GM12878 (cell line): ENCODE measurements at regions not wholly inside any gene's neighbourhood (a gene's known extent, or its start where the extent isn't known, plus 50 kb on each side); places are given as distances from the start of the nearest gene placed in this dataset.

Source experiments
- ATAC-seq: fragments of 200-7000 bp; cut with Tn5 transposase; 3 replicates; pipeline ENCODE4 v1.9.1; 2020; ENCODE audit warnings: mild to moderate bottlenecking, moderate library complexity
- BruUV-seq: library from RNA; stranded (reverse); fragments of 400-500 nt; replicated peaks from 2 replicates; lab custom pipeline; 2021; lab: Mats Ljungman, UMichigan
- CTCF ChIA-PET: fragments of 300-600 bp; sonication (Branson Sonifier 250); formaldehyde crosslinking; extraction: SDS; loops from one replicate; lab custom pipeline; 2021; ENCODE audit warnings: inconsistent platforms; lab: Yijun Ruan, JAX
- POLR2A ChIA-PET: fragments of 350-600 bp; formaldehyde crosslinking; extraction: SDS; loops from one replicate; lab custom pipeline; 2021; ENCODE audit warnings: inconsistent platforms; lab: Charles Lee
- RAD21 ChIA-PET: fragments of 300-600 bp; sonication (Branson Sonifier 250); formaldehyde crosslinking; loops from one replicate; lab custom pipeline; 2023; ENCODE audit warnings: antibody characterized with exemption; ENCODE audit not compliant: unreplicated experiment; lab: Charles Lee
- SMC1A ChIA-PET: fragments of 300-600 bp; sonication (Branson Sonifier 250); formaldehyde crosslinking; loops from one replicate; lab custom pipeline; 2023; ENCODE audit not compliant: unreplicated experiment, uncharacterized antibody; lab: Charles Lee
- DNase-seq: peaks from one replicate; pipeline ENCODE4 v3.0.0-alpha.2; 2011; ENCODE audit warnings: low read depth, low spot score
- FAIRE-seq: peaks from 3 replicates; lab custom pipeline; 2011; peaks lifted over from hg19 to GRCh38; lab: Jason Lieb, UNC
- H2AFZ ChIP-seq: 2 replicates; pipeline ENCODE4 v1.6.0; 2011; ENCODE audit warnings: low read depth, low read length, control low read depth; ENCODE audit not compliant: control insufficient read depth
- H3K27ac ChIP-seq: 2 replicates; pipeline ENCODE4 v1.5.1; 2011; ENCODE audit warnings: control low read depth; ENCODE audit not compliant: control insufficient read depth, insufficient read depth
- H3K27me3 ChIP-seq, 2 experiments: replicated peaks in 1 of 2; 2 replicates each; pipeline versions ENCODE4 v1.6.0 to v1.6.1; 2011; ENCODE audit warnings: low read length in 1 of 2; ENCODE audit not compliant: control insufficient read depth in 2 of 2, insufficient read depth in 2 of 2
- H3K36me3 ChIP-seq, 2 experiments: 2 replicates each; pipeline ENCODE4 v1.5.1; 2011; ENCODE audit warnings: low read length in 1 of 2; ENCODE audit not compliant: control insufficient read depth in 2 of 2, insufficient read depth in 2 of 2
- H3K4me1 ChIP-seq: 2 replicates; pipeline ENCODE4 v1.6.1; 2011; ENCODE audit warnings: mild to moderate bottlenecking, low read length, moderate library complexity, mixed read lengths; ENCODE audit not compliant: control insufficient read depth, insufficient read depth
- H3K4me2 ChIP-seq: 2 replicates; pipeline ENCODE4 v1.6.0; 2011; ENCODE audit warnings: control low read depth; ENCODE audit not compliant: control insufficient read depth, insufficient read depth
- H3K4me3 ChIP-seq: fragments of 200-600 bp; sonication (generic); 2 replicates; pipeline ENCODE4 v1.5.1; 2016
- H3K79me2 ChIP-seq: 2 replicates; pipeline ENCODE4 v1.6.0; 2011; ENCODE audit warnings: low read length; ENCODE audit not compliant: control insufficient read depth, insufficient read depth
- H3K9ac ChIP-seq: 2 replicates; pipeline ENCODE4 v1.8.0; 2011; ENCODE audit warnings: low read length, control low read depth, mixed read lengths; ENCODE audit not compliant: control insufficient read depth, insufficient read depth
- H3K9me3 ChIP-seq: replicated peaks from 3 replicates; pipeline ENCODE4 v1.5.1; 2011; ENCODE audit warnings: mild to moderate bottlenecking, low read length; ENCODE audit not compliant: control insufficient read depth, insufficient read depth
- H4K20me1 ChIP-seq: 2 replicates; pipeline ENCODE4 v1.6.0; 2011; ENCODE audit not compliant: control insufficient read depth, insufficient read depth
- EED ChIP-seq: sonication (generic); IDR thresholded peaks from 2 replicates; pipeline ENCODE4 v1.6.1; 2016; ENCODE audit warnings: antibody characterized with exemption, low read depth
- MEF2B ChIP-seq: fragments of 450-650 bp; IDR thresholded peaks from 2 replicates; pipeline ENCODE4 v1.6.1; 2018; ENCODE audit warnings: mild to moderate bottlenecking, moderate library complexity; ENCODE audit not compliant: partially characterized antibody, poor library complexity, severe bottlenecking
- NFXL1 ChIP-seq: fragments of 450-650 bp; IDR thresholded peaks from 2 replicates; pipeline ENCODE4 v1.6.1; 2017; ENCODE audit warnings: antibody characterized with exemption, mild to moderate bottlenecking, borderline replicate concordance
- NR2C2 ChIP-seq: IDR thresholded peaks from 2 replicates; pipeline ENCODE4 v1.6.1; 2011; ENCODE audit warnings: borderline replicate concordance, low read depth; ENCODE audit not compliant: control insufficient read depth, insufficient read length
- SPI1 ChIP-seq: IDR thresholded peaks from 2 replicates; pipeline ENCODE4 v1.6.1; 2011; ENCODE audit warnings: low read depth, mild to moderate bottlenecking, low read length, moderate library complexity, borderline replicate concordance; ENCODE audit not compliant: insufficient read depth
- TBL1XR1 ChIP-seq: IDR thresholded peaks from 2 replicates; pipeline ENCODE4 v1.6.1; 2012; ENCODE audit warnings: low read depth, low read length, improper control_type of control experiment
- WGBS: methylation state at CpG from one replicate; pipeline ENCODE4 v1.1.6; 2016; ENCODE audit warnings: low lambda C conversion rate; ENCODE audit not compliant: insufficient replicate concordance, insufficient coverage; ENCODE audit errors: missing lambda C conversion rate; 5-methylcytosine and 5-hydroxymethylcytosine counted together
- in situ Hi-C: fragments of 300-500 bp; cut with MboI; formaldehyde crosslinking; loops from 9 replicates; pipeline ENCODE4 v1.14.3; 2018; ENCODE audit warnings: mixed read lengths
- intact Hi-C: fragments of 100-400 bp; cut with micrococcal nuclease; formaldehyde crosslinking; loops from one replicate; pipeline ENCODE4 v1.14.2; 2022; ENCODE audit not compliant: unreplicated experiment
- TF ChIP-seq, protein P1 (sequence below): fragments of 450-650 bp; IDR thresholded peaks from 2 replicates; pipeline ENCODE4 v1.6.1; 2018; ENCODE audit warnings: borderline replicate concordance, mild to moderate bottlenecking; ENCODE audit not compliant: partially characterized antibody
- TF ChIP-seq, protein P2 (sequence below): fragments of 450-650 bp; IDR thresholded peaks from 2 replicates; pipeline ENCODE4 v1.6.1; 2017; ENCODE audit warnings: borderline replicate concordance

GRCh38 chrX:15989716-15990115 is 133.6 kb upstream of the GRPR start:
- ChIA-PET RAD21 (interaction anchor here (1.5 kb wide), 1 partner anchor 17 kb away, joined by 3 read pairs; no protein-coding TSS in a partner anchor), POLR2A (no interaction called here), SMC1A (interaction anchor here (0.9 to 1.4 kb wide), 4 partner anchors 12 to 235 kb away, joined by 3 read pairs; no protein-coding TSS in a partner anchor), CTCF (interaction anchor here (0.8 to 1.5 kb wide), 3 partner anchors 15 to 147 kb away, joined by 3 to 4 read pairs (median 3); no protein-coding TSS in a partner anchor)
- intact Hi-C loops (no loop called here), in situ Hi-C loops (no loop called here)
- no peaks in the 10 kb centered on the region for H4K20me1 ChIP-seq
- BruUV-seq: no TSS peak
- no peaks in the 10 kb centered on the region for H3K27me3 ChIP-seq
- DNase-seq (no peak), FAIRE-seq (peak; percentile 35), ATAC-seq (no peak)
- no peak overlapping the region for H3K9ac ChIP-seq
- TF ChIP-seq EED (no peak), TBL1XR1 (no peak), NR2C2 (no peak), SPI1 (no peak), NFXL1 (no peak), MEF2B (no peak)
- TF ChIP-seq, protein P1, sequence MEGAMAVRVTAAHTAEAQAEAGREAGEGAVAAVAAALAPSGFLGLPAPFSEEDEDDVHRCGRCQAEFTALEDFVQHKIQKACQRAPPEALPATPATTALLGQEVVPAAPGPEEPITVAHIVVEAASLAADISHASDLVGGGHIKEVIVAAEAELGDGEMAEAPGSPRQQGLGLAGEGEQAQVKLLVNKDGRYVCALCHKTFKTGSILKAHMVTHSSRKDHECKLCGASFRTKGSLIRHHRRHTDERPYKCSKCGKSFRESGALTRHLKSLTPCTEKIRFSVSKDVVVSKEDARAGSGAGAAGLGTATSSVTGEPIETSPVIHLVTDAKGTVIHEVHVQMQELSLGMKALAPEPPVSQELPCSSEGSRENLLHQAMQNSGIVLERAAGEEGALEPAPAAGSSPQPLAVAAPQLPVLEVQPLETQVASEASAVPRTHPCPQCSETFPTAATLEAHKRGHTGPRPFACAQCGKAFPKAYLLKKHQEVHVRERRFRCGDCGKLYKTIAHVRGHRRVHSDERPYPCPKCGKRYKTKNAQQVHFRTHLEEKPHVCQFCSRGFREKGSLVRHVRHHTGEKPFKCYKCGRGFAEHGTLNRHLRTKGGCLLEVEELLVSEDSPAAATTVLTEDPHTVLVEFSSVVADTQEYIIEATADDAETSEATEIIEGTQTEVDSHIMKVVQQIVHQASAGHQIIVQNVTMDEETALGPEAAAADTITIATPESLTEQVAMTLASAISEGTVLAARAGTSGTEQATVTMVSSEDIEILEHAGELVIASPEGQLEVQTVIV: no peak
- TF ChIP-seq, protein P2, sequence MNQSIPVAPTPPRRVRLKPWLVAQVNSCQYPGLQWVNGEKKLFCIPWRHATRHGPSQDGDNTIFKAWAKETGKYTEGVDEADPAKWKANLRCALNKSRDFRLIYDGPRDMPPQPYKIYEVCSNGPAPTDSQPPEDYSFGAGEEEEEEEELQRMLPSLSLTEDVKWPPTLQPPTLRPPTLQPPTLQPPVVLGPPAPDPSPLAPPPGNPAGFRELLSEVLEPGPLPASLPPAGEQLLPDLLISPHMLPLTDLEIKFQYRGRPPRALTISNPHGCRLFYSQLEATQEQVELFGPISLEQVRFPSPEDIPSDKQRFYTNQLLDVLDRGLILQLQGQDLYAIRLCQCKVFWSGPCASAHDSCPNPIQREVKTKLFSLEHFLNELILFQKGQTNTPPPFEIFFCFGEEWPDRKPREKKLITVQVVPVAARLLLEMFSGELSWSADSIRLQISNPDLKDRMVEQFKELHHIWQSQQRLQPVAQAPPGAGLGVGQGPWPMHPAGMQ: no peak
- no peaks in the 10 kb centered on the region; the same call in 1 of the 2 replicates for H3K4me1 ChIP-seq
- peak overlapping the region; percentile 6; the same call in 1 of the 2 replicates for H2AFZ ChIP-seq
- no peaks in the 10 kb centered on the region; the same call in 2 of the 3 replicates for H3K9me3 ChIP-seq
- H3K4me3 ChIP-seq: no peak overlapping the region
- H3K4me2 ChIP-seq: no peak overlapping the region
- H3K27ac ChIP-seq: no peak overlapping the region
- H3K36me3 ChIP-seq: no peaks in the 10 kb centered on the region
- no peaks in the 10 kb centered on the region for H3K79me2 ChIP-seq
- 4% methylated on average over 4 of the region's 4 CpGs for WGBS
